ENCODE measurements at regions not wholly inside any gene's neighbourhood (a gene's known extent, or its start where the extent isn't known, plus 50 kb on each side); places are given as distances from the start of the nearest gene placed in this dataset.

DNA sequence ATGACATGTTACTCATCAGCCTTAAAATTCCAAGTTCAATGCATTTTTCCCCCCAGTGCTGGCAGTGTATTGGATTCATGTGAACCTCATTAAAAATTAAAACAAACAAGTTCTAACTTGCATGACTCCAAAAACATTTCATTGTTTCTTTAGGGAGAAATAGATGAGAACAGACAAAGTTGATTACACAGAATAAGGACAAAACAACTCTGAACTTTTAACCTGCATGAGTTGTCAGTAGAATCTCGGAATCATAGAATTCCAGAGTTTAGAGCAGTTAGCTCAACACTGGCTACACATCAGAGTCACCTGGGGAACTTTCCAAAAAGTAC is 127.5 kb downstream of the TMX1 start:
- TF ChIP-seq POLR2A (IDR thresholded peaks at IDR 0.05; ENCODE audit: low read depth, low read length): no peak
- no peak for TF ChIP-seq POLR2AphosphoS5 (IDR thresholded peaks at IDR 0.05; ENCODE audit: low read depth, low read length)
- no peak for TF ChIP-seq TAF1 (IDR thresholded peaks at IDR 0.05; ENCODE audit: borderline replicate concordance, low read depth, low read length)
